Caki2 (cell line): ENCODE measurements at regions not wholly inside any gene's neighbourhood (a gene's known extent, or its start where the extent isn't known, plus 50 kb on each side); places are given as distances from the start of the nearest gene placed in this dataset.
A peak's percentile ranks its signal among the peaks of the same experiment; 100 is the strongest.
"Not testable (repeated sequence)": the region's sequence is repeated elsewhere in the genome, so short reads cannot be mapped to it uniquely, and the experiment has no call there.

Source experiments
- DNase-seq: peaks from one replicate; pipeline ENCODE4 v3.0.0-alpha.2; 2015; ENCODE audit warnings: low read depth
- in situ Hi-C: cut with HindIII; loops from 2 replicates; pipeline ENCODE4 v1.10.0; 2016; ENCODE audit warnings: low sequenced_read_pairs, low pct_unique_long_range_greater_than_20kb, mixed read lengths

GRCh38 chr1:119245881-119246280 is 105.4 kb upstream of the WARS2 start:
- in situ Hi-C loops: no loop called here
- no peak for DNase-seq

- in situ Hi-C loops: no loop called here
- DNase-seq: no peak
Observed at GRCh38 chr1:119249283-119249682, 108.8 kb upstream of the WARS2 start.

GRCh38 chr1:119250299-119250698 is 109.8 kb upstream of the WARS2 start:
- in situ Hi-C loops: no loop called here
- no peak for DNase-seq

GRCh38 chr1:119251751-119252150 is 111.3 kb upstream of the WARS2 start:
- in situ Hi-C loops: no loop called here
- DNase-seq: no peak

GRCh38 chr1:119253366-119253765 is 112.9 kb upstream of the WARS2 start:
- no peak for DNase-seq
- in situ Hi-C loops: no loop called here

GRCh38 chr1:119254067-119254720 is 113.7 kb upstream of the WARS2 start:
- DNase-seq: no peak
- in situ Hi-C loops: no loop called here

GRCh38 chr1:119256089-119256488 is 112.5 kb upstream of the HAO2 start:
- DNase-seq, in situ Hi-C loops: not testable (repeated sequence)

- in situ Hi-C loops: no loop called here
- DNase-seq: peak; percentile 21
Observed at GRCh38 chr1:119260506-119260905, 108.1 kb upstream of the HAO2 start.

- no peak for DNase-seq
- in situ Hi-C loops: no loop called here
Observed at GRCh38 chr1:119266386-119266785, 102.2 kb upstream of the HAO2 start.

- in situ Hi-C loops: no loop called here
- no peak for DNase-seq
Observed at GRCh38 chr1:119266858-119267257, 101.7 kb upstream of the HAO2 start.

- DNase-seq, in situ Hi-C loops: not testable (repeated sequence)
Observed at GRCh38 chr1:119267288-119267687, 101.3 kb upstream of the HAO2 start.

GRCh38 chr1:119268879-119269278 is 99.7 kb upstream of the HAO2 start:
- no peak for DNase-seq
- in situ Hi-C loops: no loop called here

- peak; percentile 31 for DNase-seq
- in situ Hi-C loops: no loop called here
Observed at GRCh38 chr1:119275145-119276134, 93.1 kb upstream of the HAO2 start.

- in situ Hi-C loops: no loop called here
- DNase-seq: no peak
Observed at GRCh38 chr1:119276558-119276957, 92.0 kb upstream of the HAO2 start.

- in situ Hi-C loops: no loop called here
- DNase-seq: peak; percentile 50
Observed at GRCh38 chr1:119279456-119280381, 88.9 kb upstream of the HAO2 start.

- DNase-seq: no peak
- in situ Hi-C loops: no loop called here
Observed at GRCh38 chr1:119285482-119285881, 83.1 kb upstream of the HAO2 start.

GRCh38 chr1:119286587-119287181 is 81.9 kb upstream of the HAO2 start:
- DNase-seq: peak; percentile 11
- in situ Hi-C loops: no loop called here

GRCh38 chr1:119288751-119289150 is 79.8 kb upstream of the HAO2 start:
- DNase-seq: no peak
- in situ Hi-C loops: no loop called here
